Esophagus (tissue), 2 donors: ENCODE measurements at regions not wholly inside any gene's neighbourhood (a gene's known extent, or its start where the extent isn't known, plus 50 kb on each side); places are given as distances from the start of the nearest gene placed in this dataset.
"Not testable (repeated sequence)": the region's sequence is repeated elsewhere in the genome, so short reads cannot be mapped to it uniquely, and the experiment has no call there.

Source experiments
- H3K27ac ChIP-seq, 2 donors: one replicate each; pipeline ENCODE4 v1.5.1; 2013; ENCODE audit warnings: low read depth in 2 of 2, mild to moderate bottlenecking in 2 of 2, inconsistent platforms in 1 of 2, low read length in 1 of 2, moderate library complexity in 1 of 2
- H3K27me3 ChIP-seq, 2 donors: one replicate each; pipeline ENCODE4 v1.6.1; 2013; ENCODE audit warnings: low read length in 2 of 2, control low read depth in 1 of 2, mild to moderate bottlenecking in 1 of 2; ENCODE audit not compliant: insufficient read depth in 2 of 2, control insufficient read depth in 1 of 2
- H3K36me3 ChIP-seq, 2 donors: one replicate each; pipeline ENCODE4 v1.6.1; 2013; ENCODE audit warnings: low read length in 1 of 2; ENCODE audit not compliant: control insufficient read depth in 2 of 2, insufficient read depth in 2 of 2
- H3K4me1 ChIP-seq, 2 donors: one replicate each; pipeline ENCODE4 v1.6.1; 2013; ENCODE audit warnings: low read length in 1 of 2; ENCODE audit not compliant: control insufficient read depth in 2 of 2, insufficient read depth in 2 of 2
- H3K4me3 ChIP-seq, 2 donors: one replicate each; pipeline ENCODE4 v1.5.1; 2013; ENCODE audit warnings: low read length in 2 of 2, mild to moderate bottlenecking in 2 of 2, low read depth in 1 of 2, moderate library complexity in 1 of 2
- H3K9me3 ChIP-seq, 2 donors: one replicate each; pipeline ENCODE4 v1.6.1; 2013; ENCODE audit warnings: mild to moderate bottlenecking in 2 of 2, low read depth in 1 of 2, low read length in 1 of 2, moderate library complexity in 1 of 2; ENCODE audit not compliant: control insufficient read depth in 2 of 2, insufficient read depth in 1 of 2
- WGBS, 2 donors: extraction: QIAGEN DNeasy Blood & Tissue Kit; methylation state at CpG; one replicate each; pipeline ENCODE4 v1.1.7; 2013; 5-methylcytosine and 5-hydroxymethylcytosine counted together
- donor health status: healthy with polysubstance abuse.
- donor health status: Bipolar disorder and iron deficiency.

DNA sequence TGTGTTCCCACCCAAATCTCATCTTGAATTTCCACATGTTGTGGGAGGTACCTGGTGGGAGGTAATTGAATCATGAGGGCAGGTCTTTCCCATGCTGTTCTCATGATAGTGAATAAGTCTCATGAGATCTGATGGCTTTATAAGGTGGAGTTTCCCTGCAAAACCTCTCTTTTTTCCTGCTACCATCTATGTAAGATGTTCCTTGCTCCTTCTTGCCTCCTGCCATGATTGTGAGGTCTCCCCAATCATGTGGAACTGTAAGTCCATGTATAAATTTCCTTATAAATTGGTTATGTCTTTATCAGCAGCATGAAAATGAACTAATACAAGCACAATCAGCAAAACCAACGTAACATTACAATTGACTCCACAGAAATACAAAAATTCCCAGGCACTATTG, 814.8 kb upstream of the CITED2 start:
- WGBS, 2 donors = 73 to 79% methylated on average over 1 of the region's 1 CpG

DNA sequence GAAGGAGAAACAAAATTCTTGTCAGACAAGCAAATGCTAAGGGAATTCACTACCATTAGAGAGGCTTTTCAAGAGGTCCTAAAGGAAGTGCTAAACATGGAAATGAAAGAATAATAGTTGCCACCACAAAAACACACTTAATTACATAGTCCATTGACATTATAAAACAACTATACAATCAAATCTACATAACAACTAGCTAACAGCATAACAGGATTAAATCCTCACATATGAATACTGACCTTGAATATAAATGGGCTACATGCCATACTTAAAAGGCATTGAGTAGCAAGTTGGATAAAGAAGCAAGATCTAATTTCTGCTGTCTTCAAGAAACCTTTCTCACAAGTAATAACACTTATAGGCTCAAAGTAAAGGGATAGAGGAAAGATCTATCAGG, 811.5 kb upstream of the CITED2 start:
- Histone ChIP-seq H3K27me3 (no peaks in the 10 kb centered on the region), H3K9me3 (no peaks in the 10 kb centered on the region), H3K4me3 (no peak overlapping the region), H3K36me3 (no peaks in the 10 kb centered on the region), H3K27ac (no peak overlapping the region), H3K4me1 (no peaks in the 10 kb centered on the region)

More for the DNA sequence above, 814.8 kb upstream of the CITED2 start:
- H3K9me3 ChIP-seq, H3K36me3 ChIP-seq, H3K4me1 ChIP-seq, H3K4me3 ChIP-seq, H3K27ac ChIP-seq, H3K27me3 ChIP-seq: not testable (repeated sequence)

DNA sequence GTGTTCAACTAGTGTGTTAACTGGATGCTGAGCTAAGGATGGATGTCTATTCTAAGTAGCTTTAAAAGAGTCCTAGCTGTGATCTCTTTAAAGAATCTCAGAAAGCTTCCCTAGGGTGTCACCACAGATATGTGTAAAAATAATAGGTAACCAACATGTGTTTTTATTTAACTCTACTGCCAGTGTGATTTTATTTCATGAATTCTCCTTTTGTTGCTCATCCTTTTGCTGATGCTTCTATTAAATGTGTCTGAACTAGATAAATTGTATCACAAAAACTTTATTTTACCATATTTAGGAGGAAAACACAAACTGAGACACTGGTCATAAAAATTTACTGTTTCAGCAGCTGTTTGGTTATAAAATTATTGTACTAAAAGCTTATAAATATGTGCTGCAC, 809.4 kb upstream of the CITED2 start:
- no peaks in the 10 kb centered on the region for H3K4me1 ChIP-seq
- no peak overlapping the region for H3K27ac ChIP-seq
- no peak overlapping the region for H3K4me3 ChIP-seq
- H3K9me3 ChIP-seq = no peaks in the 10 kb centered on the region
- H3K36me3 ChIP-seq = no peaks in the 10 kb centered on the region
- H3K27me3 ChIP-seq = no peaks in the 10 kb centered on the region

DNA sequence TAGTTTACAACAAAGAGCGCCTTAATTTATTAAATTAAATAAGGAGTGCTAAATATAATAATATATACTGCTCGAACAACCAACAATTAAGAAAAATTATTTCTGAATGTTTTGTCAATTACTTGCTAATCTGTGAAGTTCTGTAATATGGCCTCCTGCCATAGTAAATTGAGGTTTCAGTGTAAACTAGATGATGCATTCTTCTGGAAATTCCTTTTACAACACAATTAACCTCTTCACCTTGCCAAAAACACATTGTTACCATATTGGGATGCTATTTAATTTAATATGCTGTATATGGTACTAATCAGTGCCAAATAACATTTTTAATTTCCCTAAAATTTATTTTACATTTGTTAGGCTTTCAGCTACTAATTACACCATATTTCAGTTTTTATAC, 808.4 kb upstream of the CITED2 start:
- H3K4me3 ChIP-seq = no peak overlapping the region
- no peaks in the 10 kb centered on the region for H3K4me1 ChIP-seq
- WGBS, 2 donors = 93 to 95% methylated on average over 2 of the region's 2 CpGs
- no peaks in the 10 kb centered on the region for H3K36me3 ChIP-seq
- H3K9me3 ChIP-seq = no peaks in the 10 kb centered on the region
- no peaks in the 10 kb centered on the region for H3K27me3 ChIP-seq
- H3K27ac ChIP-seq = no peak overlapping the region

DNA sequence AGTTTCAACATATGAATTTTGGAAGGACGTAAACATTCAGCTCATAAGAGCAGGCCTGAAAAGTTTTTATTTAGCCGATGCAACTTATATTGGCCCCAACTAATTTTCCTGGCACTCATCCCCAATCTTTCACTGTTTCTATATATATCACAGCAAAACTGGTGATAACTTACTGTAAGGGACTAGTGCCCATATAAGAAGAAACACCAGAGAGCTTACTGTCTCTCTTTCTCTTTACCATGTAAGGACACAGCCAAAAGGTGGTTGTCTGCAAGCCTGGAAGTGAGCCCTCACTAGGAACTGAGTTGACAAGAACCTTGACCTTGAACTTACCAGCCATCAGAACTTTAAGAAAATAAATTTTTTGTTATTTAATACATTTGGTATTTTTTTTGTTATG, 807.4 kb upstream of the CITED2 start:
- WGBS, 2 donors = 92 to 95% methylated on average over 2 of the region's 2 CpGs
- H3K4me1 ChIP-seq = no peaks in the 10 kb centered on the region
- H3K36me3 ChIP-seq = no peaks in the 10 kb centered on the region
- no peaks in the 10 kb centered on the region for H3K9me3 ChIP-seq
- no peak overlapping the region for H3K27ac ChIP-seq
- H3K4me3 ChIP-seq = no peak overlapping the region
- H3K27me3 ChIP-seq = no peaks in the 10 kb centered on the region

DNA sequence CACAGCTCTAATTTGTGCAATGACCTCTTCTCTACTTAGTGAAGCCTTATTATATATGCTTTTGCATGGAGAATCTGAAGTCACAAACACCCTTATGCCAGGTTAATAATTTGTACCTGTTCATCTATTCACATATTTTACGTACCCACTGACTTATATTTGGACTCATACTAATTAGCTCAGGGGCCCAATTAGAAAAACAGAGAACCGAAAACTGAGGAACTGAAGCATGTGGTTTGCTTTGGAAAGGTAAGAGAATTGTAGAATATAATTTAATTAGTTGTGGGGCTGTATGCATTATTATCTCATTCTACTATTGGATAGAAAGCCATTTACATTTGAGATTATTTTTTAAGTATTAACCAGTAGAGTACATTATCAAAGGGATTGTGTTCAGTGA, 805.9 kb upstream of the CITED2 start:
- Histone ChIP-seq H3K9me3 (no peaks in the 10 kb centered on the region), H3K4me3 (no peak overlapping the region), H3K4me1 (no peaks in the 10 kb centered on the region), H3K27ac (no peak overlapping the region), H3K27me3 (no peaks in the 10 kb centered on the region), H3K36me3 (no peaks in the 10 kb centered on the region)
- WGBS, 2 donors = 94 to 98% methylated on average over 2 of the region's 2 CpGs

DNA sequence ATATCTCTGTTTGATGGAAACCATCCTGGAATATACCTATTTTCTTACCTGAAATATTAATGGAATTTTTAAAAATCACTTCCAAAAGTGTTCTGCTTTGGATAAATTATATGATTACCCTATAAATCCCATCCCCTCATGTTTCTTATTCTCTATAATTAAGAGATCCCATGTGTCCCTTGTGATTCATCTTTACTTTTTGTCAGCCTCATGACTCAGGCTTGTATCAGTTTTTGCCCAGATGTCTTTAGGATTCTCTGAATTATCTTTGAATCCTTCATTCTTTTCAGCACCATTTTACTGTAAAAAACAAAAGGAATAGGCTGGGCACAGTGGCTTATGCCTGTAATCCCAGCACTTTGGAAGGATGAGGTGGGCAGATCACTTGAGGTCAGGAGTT, 804.5 kb upstream of the CITED2 start:
- H3K27ac ChIP-seq = no peak overlapping the region

DNA sequence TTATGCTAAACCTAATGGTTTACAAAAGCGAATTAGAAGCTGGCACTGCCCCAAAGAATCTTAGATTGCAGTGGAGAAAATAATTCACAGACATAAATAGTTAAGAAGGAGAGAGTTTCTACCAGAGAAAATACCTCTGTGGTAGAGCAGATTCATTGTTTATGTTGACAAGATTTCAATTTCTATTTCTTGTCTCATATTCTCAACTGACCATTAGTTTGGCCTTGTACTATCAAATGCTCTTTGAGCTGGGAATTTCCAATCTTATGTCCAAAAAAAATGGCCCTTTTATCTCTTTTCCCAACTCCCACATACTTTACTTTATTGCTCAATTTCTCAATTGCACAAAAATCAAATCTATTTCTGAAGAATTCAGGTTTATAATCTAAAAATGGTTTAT, 804.1 kb upstream of the CITED2 start:
- no peak overlapping the region for H3K4me3 ChIP-seq
- no peaks in the 10 kb centered on the region for H3K27me3 ChIP-seq
- no peaks in the 10 kb centered on the region for H3K4me1 ChIP-seq
- H3K36me3 ChIP-seq = no peaks in the 10 kb centered on the region
- H3K9me3 ChIP-seq = no peaks in the 10 kb centered on the region
- no peak overlapping the region for H3K27ac ChIP-seq
- 67 to 85% methylated on average over 1 of the region's 1 CpG for WGBS, 2 donors

More for the DNA sequence above, 804.5 kb upstream of the CITED2 start:
- Histone ChIP-seq H3K4me3 (no peak overlapping the region), H3K36me3 (no peaks in the 10 kb centered on the region), H3K4me1 (no peaks in the 10 kb centered on the region), H3K27me3 (no peaks in the 10 kb centered on the region), H3K9me3 (no peaks in the 10 kb centered on the region)

DNA sequence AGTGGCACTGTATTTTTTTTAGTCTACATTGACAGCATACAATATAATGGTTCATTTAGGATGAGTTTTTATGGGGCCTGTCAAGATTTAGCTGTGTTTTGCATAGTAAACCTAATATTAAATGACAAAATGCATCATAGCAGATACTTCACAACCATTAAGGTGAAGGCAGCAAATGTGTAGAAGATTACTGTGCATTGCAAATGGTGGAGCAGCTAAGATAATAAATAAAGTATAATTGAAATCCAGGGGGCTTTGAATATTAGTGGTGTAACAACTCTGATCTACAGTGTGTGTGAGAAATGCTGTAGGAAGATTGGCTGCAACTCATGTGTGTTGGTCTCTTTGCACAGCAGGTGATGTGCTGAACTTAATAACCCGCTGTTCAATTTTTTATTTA, 801.9 kb upstream of the CITED2 start:
- WGBS, 2 donors = 96 to 97% methylated on average over 1 of the region's 1 CpG
- Histone ChIP-seq H3K27ac (no peak overlapping the region), H3K36me3 (no peaks in the 10 kb centered on the region), H3K9me3 (peaks cover 0 to 2% of the 10 kb centered on the region in 2 donors), H3K27me3 (no peaks in the 10 kb centered on the region), H3K4me1 (no peaks in the 10 kb centered on the region), H3K4me3 (no peak overlapping the region)

DNA sequence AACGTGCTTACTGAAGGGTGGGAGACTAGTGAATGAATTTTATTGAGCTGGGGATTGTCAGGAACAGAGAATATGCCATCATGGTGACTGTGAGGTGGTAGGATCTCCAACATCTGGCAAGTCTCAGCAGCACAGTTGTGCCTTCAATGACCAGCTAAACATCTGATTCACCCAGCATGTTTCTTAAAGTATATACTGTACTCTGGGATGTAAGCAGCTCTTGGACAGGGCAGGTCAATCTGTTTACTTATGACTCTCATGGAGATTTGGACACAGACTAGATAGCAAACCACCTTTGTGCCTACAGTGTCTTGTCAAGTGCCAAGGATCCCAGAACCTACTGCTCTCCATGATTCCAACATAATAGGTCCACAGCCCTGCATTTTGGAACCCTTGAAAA, 801.0 kb upstream of the CITED2 start:
- 84 to 87% methylated on average over 1 of the region's 1 CpG for WGBS, 2 donors
- Histone ChIP-seq H3K27ac (no peak overlapping the region), H3K4me1 (no peaks in the 10 kb centered on the region), H3K36me3 (no peaks in the 10 kb centered on the region), H3K27me3 (no peaks in the 10 kb centered on the region), H3K9me3 (peaks cover 0 to 2% of the 10 kb centered on the region in 2 donors), H3K4me3 (no peak overlapping the region)
